NCI-H526 (cell line): ENCODE measurements at regions not wholly inside any gene's neighbourhood (a gene's known extent, or its start where the extent isn't known, plus 50 kb on each side); places are given as distances from the start of the nearest gene placed in this dataset.
A peak's percentile ranks its signal among the peaks of the same experiment; 100 is the strongest.

ENCODE experiments used
- DNase-seq, 2 experiments: peaks; one replicate each; lab custom pipeline; 2025; lab: John Stamatoyannopoulos, UW

- no peak for DNase-seq
Measured at GRCh38 chr20:22504829-22505377, 79.5 kb downstream of the FOXA2 start.

GRCh38 chr20:22503577-22503976 lies 80.8 kb downstream of the FOXA2 start:
- no peak for DNase-seq

GRCh38 chr20:22502731-22503191 lies 81.6 kb downstream of the FOXA2 start:
- peak; percentile 26 to 33 for DNase-seq

- no peak for DNase-seq
Measured at GRCh38 chr20:22501566-22502344, 82.6 kb downstream of the FOXA2 start.

- DNase-seq = no peak
Measured at GRCh38 chr20:22501034-22501433, 83.3 kb downstream of the FOXA2 start.

- DNase-seq = no peak
Measured at GRCh38 chr20:22499515-22500166, 84.7 kb downstream of the FOXA2 start.

GRCh38 chr20:22496817-22497216 lies 87.6 kb downstream of the FOXA2 start:
- DNase-seq = no peak

GRCh38 chr20:22495789-22496188 lies 88.6 kb downstream of the FOXA2 start:
- no peak for DNase-seq

GRCh38 chr20:22495172-22495571 lies 89.2 kb downstream of the FOXA2 start:
- DNase-seq = no peak

- no peak for DNase-seq
Measured at GRCh38 chr20:22492497-22492896, 91.9 kb downstream of the FOXA2 start.

- no peak for DNase-seq
Measured at GRCh38 chr20:22491194-22491505, 93.2 kb downstream of the FOXA2 start.

GRCh38 chr20:22490287-22491193 lies 93.8 kb downstream of the FOXA2 start:
- peak; percentile 90 to 96 for DNase-seq

GRCh38 chr20:22489626-22490286 lies 94.6 kb downstream of the FOXA2 start:
- no peak for DNase-seq

GRCh38 chr20:22480336-22480735 lies 104.0 kb downstream of the FOXA2 start:
- no peak for DNase-seq

GRCh38 chr20:22475662-22476061 lies 108.7 kb downstream of the FOXA2 start:
- no peak for DNase-seq

GRCh38 chr20:22474224-22474623 lies 110.1 kb downstream of the FOXA2 start:
- DNase-seq = no peak

GRCh38 chr20:22473293-22473692 lies 111.1 kb downstream of the FOXA2 start:
- DNase-seq = no peak

- DNase-seq = no peak
Measured at GRCh38 chr20:22472447-22473100, 111.8 kb downstream of the FOXA2 start.

- no peak for DNase-seq
Measured at GRCh38 chr20:22471156-22471836, 113.1 kb downstream of the FOXA2 start.

- DNase-seq = no peak
Measured at GRCh38 chr20:22470620-22471026, 113.7 kb downstream of the FOXA2 start.
